NOMO-1 treated with dmso at 0.1 percent for 144 hours (cell line): ENCODE measurements at regions not wholly inside any gene's neighbourhood (a gene's known extent, or its start where the extent isn't known, plus 50 kb on each side); places are given as distances from the start of the nearest gene placed in this dataset.

Source experiments
- DNase-seq: peaks from one replicate; lab custom pipeline; 2025; ENCODE audit not compliant: unreplicated experiment; lab: John Stamatoyannopoulos, UW

DNA sequence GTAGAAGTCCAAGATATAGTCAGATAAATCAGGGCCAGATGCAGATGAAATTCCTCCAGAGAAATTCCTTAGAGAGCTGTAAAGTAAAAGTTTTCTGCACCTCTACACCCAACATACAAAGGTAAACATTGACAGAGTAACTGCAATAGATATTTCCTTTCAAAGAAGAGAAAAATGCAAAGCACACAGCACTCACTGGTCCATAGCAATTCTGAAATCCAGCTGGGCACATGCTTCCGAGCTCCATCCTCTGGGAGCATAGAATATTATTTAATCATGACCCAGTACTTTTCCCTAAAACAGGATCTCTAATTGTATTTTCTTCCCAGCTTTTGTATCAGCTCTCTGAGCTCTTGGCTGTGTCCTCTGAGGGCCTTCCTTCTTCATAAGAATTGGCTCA lies 239.5 kb upstream of the IRX3 start:
- no peak for DNase-seq

DNA sequence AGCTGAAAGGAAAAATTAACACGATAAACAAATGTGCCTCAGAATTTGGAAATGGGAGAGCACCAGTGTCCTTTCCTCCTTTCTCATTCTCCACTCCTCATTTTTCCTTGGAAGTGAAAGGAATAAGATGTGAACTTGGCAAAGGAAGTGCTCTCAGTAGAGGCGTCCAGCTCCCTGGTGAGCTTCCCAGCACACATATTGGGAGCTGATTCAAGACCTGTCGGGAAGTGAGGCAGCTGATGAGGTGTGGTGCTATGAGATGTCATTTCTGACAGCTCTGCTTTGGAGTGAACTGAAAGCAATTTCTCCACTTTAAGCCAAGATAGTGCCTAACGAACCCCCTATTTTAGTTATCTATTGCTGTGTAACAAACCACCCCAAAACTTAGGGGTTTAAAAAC lies 238.5 kb upstream of the IRX3 start:
- no peak for DNase-seq

DNA sequence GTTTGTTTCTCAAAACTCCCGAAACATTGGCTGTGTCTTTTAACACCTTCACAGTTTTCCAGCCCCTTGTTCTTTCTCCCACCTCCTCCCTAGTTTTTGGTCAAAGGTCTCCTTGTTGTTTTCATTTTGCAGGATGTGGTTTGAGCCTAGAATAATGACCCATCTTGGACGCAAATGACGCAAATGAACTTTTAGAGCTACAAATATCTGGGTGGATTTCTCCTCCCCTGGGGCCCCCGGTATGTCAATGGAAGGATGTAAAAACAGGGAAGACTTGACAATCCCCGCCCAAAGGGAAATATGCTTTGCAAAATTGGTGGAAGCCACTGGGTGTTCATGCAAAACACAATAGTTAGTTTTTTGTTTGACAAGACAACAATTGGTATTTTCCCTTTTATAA lies 236.0 kb upstream of the IRX3 start:
- no peak for DNase-seq

DNA sequence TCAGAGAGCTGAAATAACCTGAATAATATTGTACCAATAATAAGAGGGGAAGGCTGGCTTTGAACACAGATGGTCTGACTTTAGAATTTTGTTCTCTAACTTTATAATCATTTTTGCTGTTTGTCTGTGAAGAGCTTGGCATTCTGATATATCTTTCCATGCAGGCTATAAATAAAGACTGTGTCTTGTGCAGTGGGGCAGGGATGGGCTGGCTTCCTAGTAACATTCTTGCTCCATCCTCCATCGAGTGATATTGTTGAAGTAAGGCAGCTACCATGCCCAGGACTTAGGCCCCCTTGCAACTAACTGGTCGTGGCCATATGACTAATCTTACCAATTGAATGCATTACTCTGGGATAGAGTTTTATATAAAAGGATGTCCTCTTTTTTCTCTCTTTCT lies 234.7 kb upstream of the IRX3 start:
- DNase-seq: no peak

DNA sequence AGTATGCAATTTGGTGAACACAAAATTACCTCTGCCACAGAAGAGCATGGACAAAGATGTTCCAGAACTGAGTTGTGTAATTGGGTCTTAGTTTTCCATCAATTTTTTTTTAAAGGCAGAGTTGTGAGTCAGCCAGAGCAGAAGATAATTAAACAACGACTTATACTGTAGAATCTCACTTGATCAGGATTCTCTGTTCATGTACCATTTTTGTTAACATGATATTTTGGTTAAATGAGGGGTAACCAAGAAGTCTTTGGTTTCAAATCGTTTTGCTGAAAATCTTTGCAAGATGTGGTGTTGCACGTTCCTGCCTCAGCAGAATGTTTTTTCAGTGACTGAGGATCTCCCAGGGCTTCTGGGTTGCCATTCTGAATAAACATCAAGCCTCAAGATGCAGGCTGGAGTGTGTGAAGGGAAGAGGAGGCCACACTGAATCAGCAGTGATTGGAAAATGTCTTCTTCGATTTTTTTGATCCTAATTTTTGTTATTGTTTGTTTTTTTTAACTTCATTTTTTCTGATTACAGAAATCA lies 232.6 kb upstream of the IRX3 start:
- DNase-seq: no peak

DNA sequence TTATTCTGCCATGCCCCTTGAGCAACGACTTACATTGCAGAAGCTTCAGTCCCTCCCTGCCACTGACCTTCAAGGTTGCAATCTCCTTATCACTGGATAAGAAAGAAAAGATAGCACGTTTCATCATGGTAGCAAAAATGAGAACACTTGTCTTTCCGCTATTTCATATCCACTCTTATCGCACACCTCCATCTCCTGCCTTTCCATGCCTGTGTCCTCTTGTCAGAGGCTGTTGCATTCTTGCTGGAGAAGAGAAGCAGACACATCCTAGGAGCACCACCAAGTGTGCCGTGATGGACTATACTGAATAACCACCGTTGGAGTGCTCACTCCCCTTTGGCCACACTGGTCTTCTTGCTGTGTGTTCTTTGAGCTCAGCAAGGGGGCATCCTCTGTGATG lies 230.6 kb upstream of the IRX3 start:
- no peak for DNase-seq

DNA sequence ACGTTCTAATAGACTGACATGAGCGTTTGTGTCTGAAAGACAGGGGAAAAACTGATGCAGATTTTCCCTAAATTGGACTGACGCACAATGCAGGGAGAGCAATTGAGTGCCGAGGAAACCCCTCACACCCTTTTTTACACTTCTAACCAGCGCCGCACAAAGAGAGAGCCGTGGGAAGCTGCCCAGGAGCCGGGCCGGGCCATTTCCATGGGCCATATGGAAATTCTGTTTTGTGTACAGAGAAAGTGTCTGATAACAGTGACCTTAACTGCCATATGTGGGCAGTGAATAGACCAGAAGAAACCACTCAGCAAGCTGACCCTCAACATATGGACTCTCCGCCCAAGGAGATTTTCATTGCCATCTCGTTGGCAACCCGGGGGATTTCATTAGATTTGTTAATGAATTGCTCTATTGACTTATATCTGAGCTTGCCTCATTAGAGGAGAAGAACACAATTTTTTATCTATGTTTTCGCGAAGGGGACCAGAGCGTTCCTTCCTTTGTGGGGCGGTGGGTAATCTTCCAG lies 225.9 kb upstream of the IRX3 start:
- DNase-seq: no peak

DNA sequence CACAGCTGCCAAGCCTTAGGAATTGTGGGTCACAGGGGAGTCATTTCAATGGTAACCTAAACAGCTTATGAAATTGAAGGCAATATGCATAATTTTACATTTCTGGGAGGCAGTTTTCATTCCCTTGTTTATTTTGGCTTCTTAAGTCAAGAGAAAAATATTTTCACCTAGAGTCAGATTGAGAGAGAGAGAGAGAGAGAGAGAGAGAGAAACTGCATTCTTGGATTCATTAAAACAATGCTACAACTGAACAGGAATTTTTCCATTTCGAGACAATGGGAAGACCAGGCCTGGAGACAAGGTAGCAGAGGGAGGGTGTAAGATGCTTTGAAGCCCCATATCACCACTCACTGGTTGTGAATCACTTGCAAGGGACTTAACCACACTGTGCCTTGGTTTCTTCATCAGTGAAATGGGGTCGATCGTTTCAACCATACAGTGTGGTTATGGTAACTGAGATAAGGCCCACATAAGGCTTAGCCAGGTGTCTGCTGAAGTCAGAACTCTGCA lies 224.7 kb upstream of the IRX3 start:
- DNase-seq: no peak

DNA sequence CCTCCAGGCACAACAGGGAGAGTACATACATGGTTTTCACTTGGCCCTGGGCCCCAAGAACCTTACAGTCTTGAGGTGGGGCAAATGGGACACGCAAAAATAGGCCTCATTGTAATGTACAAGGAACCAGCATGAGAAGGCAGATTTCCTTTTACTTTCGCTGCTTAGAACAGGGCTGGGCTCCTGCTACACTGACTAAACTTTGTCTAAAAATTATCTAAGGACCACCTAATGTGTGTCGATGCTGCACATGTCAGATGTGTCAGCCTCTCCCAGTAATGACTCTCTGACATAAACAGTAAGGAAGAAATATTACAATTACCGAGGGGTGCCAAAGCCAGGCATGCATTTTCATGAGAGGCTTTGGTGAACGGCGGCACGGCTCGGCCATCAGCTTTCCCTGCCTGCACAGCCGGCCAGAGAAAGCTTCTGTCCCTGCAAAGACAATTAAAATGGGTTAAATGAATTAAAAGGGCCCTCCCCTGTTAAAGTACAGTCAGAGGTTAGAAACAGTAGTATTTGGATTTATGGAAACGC lies 224.2 kb upstream of the IRX3 start:
- no peak for DNase-seq

DNA sequence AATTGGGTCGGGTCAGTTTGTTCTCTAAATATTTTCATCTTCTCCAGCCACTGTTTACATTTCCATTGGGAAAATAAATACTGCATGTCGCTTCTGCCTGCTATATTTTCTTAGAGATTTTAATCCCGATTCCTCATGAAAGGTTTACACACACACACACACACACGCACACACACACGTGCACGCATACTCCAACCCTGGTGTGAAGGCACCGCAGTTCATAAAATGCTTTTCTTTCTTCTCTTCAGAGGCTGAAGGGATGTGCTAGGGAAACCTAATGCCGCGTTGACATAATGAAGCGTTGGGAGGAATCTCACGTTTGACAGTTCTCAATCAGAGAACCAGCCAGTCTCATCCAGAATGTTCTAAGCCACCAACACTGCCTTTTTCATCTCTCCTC lies 222.9 kb upstream of the IRX3 start:
- DNase-seq: no peak

DNA sequence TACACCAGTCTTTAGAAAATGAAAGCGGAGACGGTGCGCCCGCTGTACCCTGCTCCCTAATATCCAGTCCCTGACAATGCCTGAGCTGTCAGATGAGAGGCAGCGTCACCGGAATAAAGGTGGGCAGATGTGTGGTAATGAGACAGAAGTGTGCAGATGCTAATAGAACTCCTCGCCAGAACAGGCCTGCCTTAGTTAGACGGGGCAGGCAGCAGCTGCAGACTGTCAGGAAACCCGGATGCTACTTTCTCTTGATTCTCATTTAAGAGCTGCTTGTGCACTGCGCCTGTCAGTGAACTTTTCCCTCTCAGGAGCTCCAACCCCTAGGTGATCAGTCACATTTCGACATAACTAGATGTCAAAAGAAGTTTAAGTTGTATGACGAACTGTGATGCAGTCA lies 221.8 kb upstream of the IRX3 start:
- no peak for DNase-seq

DNA sequence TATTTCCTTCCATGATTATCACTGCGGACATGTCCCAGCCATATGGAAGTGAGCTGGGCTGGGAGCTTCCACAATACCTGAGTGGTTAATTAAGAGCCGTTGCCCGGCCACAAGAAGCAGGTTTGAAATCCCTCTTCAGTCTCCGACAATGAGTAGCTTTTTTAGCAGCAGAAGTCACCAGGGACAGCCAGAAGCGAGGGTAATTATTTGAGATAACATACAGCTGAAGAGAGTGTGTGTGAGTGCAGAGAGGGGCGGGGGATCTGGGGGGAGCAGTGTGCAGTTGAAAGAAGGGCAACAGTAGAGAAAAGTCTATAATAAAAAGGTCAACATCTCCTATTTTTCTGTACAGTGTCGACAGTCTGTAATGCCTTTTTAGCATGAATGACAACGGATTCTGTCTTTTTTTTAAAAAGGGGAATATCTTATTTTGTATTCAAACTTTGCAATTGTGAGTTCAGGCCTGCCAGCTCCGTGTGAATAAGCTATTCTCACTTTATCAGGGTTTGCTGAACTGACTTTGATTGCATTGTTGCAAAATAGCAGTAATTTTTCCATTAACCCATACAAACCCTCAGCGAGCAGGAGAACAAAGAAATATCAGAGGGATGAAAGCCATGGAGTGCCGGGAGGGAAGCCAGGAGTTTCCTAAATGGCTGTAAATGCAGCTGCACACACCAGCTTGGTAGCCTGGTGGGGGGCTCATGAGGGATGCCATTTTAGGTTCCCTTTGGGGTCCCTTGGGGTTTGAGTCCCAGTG lies 220.3 kb upstream of the IRX3 start:
- no peak for DNase-seq

DNA sequence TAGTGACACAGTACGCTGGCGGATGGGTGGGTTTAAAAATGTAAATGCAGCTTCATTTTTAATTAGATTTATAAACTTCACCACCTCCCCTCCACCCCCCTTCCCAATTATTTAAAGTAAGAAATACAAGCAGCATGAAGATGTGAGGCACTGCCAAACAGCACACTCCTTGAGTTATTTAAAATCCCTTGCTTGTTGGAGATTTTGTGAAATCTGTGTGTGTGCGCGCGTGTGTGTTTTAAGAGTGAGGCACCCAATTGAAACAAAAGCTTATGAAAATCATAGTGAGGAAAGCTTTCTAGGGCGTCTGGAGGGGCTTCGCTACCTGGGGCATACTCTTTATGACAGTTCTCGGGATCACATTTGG lies 219.6 kb upstream of the IRX3 start:
- DNase-seq: no peak

DNA sequence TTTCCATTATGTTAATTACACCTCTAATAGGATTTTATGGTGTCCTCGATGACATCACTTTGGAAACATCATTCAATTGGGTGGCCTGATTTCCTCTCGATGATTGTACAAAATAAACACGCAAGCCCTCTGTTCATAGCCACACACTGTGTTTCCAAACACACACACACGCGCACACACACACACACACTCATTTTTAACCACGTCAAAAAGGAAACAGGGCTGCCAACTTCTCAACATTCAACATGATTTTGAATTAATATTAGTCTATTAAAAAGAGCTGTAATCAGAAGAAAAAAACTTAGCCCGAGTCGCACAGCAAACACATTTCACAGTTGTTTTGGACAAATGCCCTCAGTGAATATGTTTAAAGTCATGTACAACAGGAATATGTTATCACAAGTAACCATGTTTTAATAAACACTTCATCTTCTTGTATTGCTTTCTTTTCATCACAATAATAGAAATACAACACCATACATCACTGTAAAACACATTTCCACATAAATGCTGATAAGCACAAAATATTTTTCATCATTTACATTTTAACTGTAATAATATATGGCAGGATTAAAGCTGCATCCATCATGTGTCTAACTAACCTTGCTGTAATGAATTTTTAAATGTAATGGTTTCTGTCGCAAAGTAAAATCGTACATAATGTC lies 219.1 kb upstream of the IRX3 start:
- DNase-seq: no peak

DNA sequence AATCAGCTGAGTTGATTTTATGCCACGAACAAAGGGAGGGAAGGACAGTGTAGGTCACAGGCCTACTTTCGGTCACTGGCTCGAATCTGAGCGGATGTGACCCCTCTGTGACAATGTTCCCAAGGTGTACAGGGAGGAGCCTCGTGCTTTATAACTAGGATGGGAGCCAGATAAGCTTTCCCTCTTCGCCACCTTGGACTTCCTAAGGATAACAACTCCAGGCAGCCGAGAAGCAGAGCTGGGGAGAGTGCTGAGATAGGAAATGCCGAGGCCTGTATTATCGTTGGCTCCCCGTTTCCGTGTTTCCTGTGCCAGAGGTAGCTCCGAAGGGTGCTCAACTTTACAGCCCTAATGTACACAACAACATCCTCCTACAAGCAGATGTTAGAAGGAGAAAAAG lies 217.8 kb upstream of the IRX3 start:
- no peak for DNase-seq

DNA sequence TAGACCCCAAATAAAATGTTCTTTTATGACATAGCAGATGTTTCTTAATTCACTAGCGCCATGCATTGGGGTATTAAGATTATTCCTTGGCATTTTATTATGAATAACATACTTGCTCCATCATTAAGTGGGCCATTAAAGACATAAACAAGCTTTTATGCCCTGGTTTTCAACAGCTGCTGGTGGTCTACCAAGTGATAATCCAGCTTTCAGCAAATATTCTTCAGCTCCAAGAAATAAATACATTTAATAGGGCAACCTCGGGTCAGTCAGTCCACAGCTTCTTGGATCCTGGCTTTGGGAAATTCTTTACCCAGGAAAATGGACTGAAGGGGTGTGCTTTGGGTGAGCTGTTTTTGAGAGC lies 217.3 kb upstream of the IRX3 start:
- no peak for DNase-seq

DNA sequence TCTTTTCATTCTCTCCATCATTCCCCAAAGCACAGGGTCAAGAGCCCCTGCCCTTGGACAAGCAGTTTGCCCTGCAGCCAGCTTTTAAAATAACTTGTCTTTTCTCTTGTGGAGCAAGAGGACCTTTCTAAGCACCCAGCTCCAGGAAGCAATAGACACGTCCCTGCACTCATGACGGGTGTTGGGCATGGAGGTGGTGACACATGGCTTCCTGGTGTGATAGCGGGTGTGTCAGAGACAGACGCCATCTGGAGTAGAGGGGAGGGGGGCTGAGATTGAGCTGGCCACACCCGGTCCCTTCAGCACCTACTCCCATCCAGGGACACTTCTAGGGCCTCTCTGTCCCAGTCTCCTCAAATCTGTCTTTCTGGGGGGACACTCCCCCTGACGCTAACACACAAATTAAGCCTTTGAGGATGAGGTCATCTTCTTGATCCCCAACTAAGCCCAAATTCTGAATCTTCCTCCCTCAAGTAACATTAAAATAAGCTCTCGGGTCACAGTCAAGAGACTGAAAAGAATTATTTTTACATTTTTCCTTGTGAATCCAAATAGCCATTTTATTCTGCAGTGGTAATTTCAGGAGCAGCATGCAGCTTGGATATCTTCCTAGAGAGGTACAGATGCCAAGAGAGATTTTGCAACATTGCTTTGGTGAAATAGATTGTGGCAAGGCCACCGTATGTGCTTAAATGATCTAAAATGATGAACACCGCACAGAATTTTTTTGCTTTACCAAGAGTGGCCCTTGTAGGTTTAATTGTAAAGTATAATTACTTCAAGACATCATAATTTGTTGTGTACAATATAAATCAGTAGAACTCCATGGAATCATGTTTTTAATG lies 216.6 kb upstream of the IRX3 start:
- no peak for DNase-seq

DNA sequence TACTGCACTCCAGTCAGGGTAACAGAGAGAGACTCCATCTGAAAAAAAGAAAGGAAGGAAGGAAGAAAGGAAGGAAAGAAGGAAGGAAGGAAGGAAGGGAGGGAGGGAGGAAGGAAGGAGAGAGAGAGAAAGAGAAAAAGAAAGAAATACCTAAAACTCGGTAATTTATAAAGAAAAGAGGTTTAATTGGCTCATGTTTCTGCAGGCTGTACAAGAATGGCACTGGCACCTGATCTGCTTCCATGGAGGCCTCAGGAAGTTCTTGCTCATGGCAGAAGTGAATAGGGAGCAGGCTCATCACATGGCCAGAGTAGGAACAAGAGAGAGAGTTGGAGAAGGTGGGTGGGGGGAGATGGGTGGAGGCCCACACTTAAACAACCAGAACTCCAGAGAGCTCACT lies 215.2 kb upstream of the IRX3 start:
- no peak for DNase-seq

DNA sequence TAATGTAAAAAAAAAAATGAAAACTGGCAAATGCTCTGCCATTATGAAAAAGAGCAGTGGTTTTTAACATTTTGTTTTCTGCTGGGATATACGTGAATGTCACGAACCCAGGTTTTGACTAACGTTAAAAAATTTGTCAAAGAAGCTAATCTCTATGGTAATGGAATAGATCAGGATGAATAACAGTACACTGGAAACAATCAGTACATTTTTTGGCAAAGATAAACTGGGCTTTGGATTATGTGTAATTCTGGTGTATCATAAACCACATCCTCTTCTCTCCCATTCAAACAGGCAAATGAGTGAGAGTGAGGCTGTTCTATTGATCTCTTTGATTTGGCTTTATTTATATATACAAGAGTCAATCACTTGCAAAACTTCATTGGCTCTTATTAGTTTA lies 207.0 kb upstream of the IRX3 start:
- no peak for DNase-seq

DNA sequence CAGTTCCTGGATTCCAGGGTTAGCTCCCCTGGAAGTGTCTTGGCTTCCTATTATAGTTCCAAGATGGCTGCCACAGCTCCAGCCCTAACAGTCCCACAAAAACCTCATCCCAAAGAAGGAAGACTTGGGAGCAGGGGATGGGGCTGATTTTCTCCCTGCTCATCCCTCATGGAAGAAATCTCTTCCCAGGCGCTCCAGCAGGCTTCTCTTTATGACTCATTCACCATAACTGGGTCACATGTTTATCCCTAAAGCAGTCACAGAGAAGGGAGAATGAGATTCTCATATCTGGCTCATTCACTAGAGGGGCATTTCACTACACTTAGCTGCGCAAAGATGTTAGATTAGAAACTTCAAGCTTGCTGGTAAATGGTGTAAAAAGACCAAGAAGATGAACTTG lies 206.5 kb upstream of the IRX3 start:
- DNase-seq: no peak

DNA sequence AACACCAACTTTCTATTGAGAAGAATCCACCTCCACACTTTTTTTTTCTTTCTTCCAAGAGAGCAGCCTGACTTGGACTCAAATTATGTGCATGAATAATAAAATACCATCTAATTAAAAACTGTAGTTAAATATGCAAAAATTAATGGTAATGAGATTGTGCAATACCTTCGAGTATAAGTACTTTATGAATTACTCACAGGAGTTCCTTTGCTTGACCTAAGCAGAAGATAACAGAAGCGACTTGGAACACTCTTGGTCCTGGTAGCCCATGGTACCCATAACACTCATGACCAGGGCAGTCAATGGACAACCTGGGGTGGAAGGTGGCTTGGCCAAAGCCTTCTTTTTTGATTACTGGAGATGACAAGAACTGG lies 203.5 kb upstream of the IRX3 start:
- DNase-seq: no peak
